GM18867 (cell line): ENCODE measurements at regions not wholly inside any gene's neighbourhood (a gene's known extent, or its start where the extent isn't known, plus 50 kb on each side); places are given as distances from the start of the nearest gene placed in this dataset.
"Not testable (repeated sequence)": the region's sequence is repeated elsewhere in the genome, so short reads cannot be mapped to it uniquely, and the experiment has no call there.

Experiments
- ATAC-seq: cut with Tn5 transposase; IDR thresholded peaks from one replicate; pipeline ENCODE4 v1.9.1; 2021; ENCODE audit warnings: mild to moderate bottlenecking, moderate library complexity; ENCODE audit not compliant: unreplicated experiment

DNA sequence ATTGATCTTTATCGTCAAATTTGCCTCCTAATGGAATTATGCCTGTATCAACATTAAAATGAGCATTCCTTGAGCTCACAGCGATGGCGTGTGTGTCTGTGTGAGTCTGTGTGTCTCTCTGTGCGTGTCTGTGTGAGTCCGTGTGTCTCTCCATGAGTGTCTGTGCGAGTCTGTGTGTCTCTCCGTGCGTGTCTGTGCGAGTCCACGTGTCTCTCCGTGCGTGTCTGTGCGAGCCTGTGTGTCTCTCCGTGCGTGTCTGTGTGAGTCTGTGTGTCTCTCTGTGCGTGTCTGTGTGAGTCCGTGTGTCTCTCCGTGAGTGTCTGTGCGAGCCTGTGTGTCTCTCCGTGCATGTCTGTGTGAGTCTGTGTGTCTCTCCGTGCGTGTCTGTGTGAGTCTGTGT, 326.5 kb upstream of the B3GAT1 start:
- no peak for ATAC-seq

DNA sequence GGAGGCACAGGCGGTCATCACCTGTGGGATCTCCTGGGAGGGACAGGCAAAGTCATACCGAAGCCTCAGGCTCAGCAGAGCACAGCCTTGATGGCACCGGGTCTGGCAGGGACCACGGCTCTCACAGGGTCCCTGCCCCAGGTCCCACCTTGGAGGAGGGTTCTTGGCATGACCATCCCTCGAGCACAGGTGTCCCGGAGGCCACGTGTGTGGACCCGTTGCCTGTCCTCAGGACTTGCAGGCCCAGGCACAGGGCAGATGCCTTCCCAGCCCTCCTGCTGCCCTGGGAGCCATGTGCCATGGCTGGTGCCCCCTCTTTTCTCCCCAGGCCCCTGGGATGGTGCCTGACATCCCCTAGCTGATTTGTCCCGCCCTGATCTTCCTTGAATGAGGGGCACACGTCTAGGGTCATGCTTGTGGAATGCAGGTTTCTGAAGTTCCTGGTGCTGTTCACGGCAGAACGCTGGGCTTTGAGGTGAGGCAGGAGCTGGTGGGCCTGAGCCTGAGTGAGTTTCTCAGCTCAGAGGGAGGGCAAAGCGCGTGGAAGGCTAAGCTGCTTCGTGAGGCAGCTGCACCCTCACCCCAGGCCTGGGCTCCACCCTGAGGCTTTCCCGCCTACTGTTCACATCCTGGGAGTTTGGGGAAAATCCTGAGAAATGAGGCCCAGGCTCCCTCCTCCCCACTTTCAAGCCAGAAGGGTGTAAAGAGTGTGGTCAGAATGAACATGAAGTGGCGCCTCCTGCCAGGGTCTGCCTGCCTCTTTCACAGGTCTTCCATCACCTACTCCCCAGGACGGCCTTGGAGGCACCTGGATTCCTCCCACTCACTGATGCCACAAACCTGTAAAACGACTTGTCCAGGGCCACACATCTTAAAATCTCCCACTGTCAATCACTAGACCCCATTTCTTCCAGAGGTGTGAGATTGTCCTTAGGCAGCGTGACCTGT, 325.8 kb upstream of the B3GAT1 start:
- ATAC-seq, result no peak

DNA sequence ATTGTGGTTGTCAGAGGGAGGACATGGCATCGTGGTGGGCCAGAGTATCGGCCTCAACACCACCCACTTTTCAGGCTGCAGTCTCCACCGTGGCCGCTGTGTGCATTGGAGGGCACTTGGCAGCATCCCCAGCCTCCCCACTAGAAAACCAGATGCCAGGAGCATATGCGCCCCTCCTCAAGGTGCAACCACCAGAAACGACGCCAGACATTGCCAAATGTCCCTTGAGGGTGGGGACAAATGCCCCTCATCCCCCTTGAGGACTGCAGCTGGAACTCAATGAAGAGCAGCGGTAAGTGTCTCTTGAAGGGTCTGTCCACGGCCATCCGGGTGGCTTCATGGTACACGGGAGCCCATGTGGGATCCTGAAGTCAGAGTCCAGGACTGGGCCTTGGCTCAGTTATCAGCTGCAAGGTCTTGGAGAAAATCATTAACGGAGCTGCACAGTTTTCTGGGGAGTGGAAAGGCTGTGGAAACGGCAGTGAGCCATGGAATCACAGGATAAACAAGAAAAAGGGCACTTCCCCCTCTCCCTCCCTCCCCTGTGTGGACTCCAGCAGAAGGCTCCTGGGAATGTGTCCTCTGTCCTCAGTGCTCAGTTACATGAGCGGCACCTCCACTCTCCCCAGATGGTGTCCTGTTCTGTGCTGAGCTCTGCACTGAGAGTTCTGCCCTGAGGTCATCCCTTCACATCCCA, 324.4 kb upstream of the B3GAT1 start:
- no peak for ATAC-seq

DNA sequence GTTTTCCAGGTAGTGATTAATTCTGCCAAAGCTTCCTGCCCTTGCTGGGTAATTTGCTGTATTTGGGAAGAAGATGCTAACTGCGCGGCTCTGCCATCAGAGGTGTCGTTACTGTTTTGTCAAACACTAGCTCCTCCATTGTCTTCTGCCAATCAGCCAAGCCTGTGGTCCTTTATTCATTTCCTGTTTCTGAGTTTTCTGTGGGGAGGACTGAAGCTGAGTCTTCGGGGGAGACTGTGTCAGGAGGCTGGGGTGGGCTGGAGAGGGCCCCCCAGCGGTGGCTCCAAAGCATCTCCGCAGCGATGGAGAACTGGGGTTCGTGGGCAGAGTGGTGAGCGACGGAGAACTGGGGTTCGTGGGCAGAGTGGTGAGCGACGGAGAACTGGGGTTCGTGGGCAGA, 322.9 kb upstream of the B3GAT1 start:
- no peak for ATAC-seq

DNA sequence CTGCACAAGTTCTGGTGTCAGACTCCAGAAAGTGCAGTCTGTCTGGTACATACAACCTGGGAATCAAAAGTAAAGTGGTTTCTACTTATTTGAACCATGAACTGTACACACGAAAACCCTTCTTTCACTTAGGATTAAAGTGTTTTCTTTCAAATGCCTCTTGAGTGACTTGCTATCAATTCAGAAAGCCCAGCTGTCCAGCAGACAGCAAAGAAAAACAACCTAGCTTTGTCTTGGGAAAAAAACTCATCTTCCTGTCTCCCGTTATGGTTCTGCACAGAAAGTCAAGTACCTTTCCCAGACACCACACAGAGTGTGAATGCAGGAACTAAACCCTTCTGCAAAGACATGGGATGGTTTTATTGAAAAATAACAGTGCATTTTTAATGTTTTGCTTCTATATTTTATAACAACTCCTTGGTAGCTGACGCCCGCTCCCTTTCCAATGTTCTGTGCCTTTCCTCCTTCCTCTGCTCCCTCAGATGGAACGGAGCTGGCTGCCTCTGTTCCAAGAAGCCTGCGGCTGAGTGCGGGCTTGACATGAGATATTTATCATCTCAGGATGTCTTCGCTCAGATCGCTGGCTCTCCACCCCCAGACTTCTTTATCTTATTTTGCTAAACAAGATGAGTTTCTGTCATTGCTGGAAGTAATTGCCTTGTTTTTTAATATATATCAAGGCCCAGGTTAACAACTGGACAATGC, 322.3 kb upstream of the B3GAT1 start:
- no peak for ATAC-seq

DNA sequence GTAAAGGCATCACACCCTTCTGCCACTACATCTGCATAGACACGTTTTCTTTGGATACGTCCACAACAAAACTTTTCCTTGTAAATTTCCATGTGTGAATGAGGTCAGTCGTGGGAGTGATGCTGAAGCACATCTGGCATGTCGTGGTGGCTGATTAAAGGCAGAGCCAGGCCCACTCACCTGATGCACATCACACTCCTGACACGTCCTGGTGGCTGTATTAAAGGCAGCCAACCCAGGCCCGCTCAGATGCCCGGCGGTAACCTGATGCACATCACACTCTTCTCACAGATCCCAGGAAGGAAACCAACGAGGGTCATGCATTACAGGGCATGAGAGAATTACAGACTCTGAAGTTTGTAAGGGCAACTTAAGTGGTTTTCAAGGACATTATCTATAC, 321.6 kb upstream of the B3GAT1 start:
- no peak for ATAC-seq

DNA sequence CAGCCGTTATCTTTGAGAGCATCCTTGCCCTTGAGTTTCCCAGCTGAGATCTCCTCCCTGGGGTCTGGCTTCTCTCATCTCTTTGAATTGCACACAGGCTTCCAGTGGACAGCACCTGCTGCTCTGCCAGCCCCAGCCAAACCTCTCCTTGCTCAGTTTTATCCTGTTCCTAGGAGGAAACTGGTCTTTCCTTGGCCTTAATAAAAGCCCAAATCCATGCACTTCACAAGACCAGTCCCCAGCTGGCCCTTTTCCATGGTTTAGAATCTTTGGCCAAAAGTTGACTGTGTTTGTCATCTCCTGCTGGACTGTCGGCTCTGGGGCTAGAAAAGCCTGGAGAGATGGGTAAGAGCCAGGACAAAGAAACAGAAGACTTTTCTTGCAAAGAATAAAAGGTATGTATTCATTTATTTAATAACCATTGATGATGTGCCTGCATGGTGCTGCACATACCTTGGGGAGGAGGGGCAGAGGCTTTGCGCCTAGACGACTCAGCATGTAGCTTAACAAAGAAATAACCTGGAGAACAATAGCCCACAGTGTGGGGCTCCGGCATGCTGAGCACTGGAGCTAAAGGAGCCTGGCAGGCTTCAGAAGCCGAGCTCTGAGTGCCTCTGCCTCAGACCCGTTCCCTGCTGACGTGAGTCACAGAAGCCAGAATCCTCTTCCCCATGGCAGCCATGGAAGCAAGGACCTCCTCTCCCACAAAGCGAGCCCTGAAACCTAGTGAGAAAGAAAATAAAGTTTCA, 319.3 kb upstream of the B3GAT1 start:
- ATAC-seq, result no peak

DNA sequence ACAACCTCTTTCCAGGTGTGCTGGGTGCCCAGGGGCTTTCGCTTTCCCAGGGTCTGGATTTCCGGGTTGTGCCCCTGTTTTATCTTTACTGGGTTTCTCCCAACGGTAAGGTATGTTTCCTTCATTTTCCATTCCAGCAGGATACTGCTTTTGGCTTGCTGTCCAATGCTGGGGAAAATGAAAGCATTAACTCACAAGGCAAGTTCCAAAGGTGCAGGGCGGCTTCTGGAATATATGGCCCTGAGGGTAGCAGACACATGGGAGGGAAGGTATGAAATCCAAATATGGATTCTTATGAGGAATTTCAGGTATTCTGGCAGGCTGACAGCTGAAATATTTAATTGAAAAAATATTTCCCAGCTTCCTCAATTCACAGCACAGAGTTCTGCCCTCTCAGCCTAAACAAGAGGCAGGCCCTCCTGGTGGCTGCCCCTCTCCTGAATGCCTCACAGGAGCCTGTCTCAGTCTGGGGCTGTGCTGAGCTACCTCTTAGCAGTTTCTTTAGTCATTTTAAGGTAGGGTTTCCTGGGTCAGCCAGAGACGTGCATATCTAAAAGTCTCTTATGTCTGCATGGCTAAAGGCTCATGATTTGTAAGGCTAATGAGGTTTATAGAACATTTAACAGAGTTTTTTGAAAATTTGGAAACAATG, 318.6 kb upstream of the B3GAT1 start:
- ATAC-seq, result no peak

DNA sequence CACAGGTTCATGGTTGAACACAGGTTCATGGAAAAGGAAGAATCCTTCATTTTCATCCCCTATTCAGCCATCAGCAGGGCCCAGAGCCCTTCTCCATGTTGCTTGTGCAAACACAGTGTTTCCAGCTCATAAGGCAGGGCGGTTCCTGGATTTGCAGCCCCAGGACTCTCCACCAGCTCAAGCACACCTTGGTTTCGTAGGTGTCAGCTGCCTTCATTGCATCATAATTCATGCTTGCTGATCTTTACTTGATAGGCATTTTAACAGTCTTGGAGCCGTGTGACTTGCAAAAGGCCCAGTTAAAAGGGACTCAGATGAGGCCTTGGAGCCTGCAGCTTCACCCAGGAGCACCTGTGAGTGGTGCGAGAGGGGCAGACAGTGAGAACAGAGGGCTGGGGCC, 318.1 kb upstream of the B3GAT1 start:
- ATAC-seq, result no peak

DNA sequence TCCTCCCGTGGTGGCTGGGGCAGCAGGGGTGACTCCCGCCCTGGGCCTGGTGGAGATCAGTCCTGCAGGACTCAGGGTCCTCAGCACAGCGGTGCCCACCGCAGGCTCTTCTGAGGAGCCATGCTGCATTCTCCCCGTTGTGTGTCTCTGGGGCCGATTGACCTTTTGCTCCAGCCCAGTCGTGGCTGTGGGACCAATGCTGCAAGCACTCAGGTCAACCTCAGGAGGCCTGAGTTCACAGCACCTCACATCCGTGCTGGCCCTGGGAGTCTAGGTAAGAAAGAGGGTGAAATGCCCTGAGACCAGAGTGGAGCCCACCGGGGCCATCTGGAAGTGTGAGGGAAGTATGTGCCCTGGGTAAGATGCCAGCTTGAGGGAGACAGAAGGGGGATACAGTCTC, 316.1 kb upstream of the B3GAT1 start:
- ATAC-seq, result no peak

DNA sequence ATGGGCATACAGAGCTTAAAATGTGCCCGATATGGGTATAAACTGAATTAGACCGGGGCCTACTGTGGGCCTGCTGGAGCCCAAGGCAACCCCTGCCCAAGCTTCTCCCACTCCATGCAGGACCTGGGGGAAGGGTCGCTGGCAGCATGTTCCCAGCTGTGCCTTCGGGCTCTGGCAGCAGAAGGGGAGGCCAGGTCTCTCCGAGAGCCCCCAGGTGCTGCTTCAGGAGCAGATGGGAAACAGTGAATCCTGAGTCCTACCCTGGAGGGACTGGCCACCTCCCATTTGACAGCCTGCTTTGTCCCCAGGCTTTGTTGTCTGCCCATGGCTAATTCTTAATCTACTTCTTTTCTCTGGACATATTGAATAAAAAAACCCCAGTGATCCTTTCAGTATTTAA, 315.6 kb upstream of the B3GAT1 start:
- no peak for ATAC-seq

DNA sequence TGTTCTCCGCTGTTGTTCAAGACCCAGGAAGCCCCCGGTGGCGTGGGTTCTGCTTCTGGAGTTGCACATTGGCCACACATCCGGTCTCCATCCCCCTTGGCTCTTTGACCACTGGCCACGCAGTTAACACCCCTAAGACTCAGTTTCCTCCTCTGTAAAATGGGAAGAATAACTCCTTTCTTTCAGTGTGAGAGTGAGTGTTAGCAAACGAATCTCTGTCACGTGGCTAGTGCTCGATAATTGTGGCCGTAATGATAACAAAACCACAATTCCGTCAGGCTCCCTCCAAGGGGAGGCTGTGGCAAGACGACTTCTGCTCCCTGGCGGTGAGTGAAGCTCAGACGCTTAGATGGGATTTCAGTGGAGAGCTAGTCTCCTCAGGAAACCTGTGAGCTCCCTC, 315.2 kb upstream of the B3GAT1 start:
- no peak for ATAC-seq

DNA sequence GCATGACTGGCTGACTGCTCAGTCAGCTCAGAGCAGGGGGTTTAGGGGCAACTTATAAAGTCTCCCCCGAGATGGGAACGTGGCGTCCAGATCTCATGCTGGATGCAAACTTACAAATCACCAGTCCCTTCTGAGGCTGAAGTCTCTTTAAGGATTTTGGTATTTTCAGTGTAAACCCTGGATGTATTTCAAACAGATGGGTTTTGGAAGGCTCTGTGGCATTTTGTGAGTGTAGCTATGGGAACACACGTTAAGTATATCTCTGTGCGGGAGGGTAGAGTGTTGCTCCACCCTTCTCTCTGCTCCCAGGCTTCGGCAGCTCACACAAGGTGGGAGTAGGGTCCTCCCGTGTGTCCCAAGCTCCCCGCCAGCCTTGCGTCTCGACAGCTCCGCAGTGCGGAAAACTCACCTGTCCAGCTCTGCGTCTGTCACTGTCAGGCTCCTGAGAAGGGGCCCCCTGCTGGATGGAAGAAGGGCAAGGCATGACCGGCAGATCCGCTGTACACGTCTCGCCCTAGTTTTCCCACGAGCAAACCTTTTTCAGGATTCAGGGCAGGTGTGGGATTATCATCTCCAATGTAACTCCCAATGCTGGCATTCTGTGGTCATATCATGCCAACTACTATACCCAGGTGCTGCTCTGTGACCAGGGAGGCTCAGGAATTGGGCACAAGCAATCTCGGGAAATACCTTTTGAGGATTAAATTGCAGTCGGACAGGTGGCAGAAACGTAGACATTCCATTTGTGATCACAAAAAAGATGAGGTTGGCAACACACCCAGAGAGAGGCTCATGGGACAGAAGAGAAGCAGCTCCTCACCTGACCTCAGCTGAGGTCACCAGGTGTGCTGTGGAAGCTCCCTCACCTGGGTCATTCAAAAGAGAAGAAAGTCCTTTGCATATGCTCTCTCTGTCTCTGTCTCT, 313.9 kb upstream of the B3GAT1 start:
- ATAC-seq, result no peak

DNA sequence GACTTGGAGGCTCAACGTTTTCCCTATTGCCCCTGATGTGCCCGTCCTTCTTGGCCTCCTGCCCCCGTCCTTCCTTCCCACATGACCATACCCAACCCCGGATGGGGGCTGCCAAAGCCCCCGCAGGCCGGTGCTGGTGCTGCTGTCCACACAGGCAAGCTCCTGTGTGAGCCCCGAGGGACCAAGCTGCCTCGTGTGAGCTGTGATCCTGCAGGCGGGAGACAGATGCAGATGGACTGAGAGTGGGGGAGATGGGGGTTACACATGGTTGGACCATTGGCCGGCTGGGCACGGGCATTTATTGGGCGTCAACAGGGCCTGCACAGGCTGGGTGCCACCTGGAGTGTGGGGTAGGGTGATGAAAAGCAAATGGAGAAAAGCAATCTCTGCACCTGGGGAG, 313.2 kb upstream of the B3GAT1 start:
- ATAC-seq, result no peak

DNA sequence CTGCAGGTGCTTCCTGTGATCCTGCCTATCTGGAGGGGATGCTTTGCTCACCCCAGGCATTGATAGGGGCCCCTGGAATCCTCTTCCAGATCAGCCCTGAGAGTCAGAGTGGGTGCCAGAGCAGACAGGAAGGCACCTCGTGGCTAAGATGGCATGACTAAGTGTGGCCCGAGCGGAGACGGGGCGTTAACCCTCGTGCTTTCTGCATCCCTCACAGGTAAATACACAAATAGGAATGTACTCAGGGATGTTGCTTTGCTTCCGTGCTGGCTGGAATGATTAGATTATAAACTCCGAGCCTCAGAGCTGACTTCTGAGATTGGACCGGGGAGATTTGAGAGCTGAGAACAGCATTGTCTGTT, 312.7 kb upstream of the B3GAT1 start:
- no peak for ATAC-seq

DNA sequence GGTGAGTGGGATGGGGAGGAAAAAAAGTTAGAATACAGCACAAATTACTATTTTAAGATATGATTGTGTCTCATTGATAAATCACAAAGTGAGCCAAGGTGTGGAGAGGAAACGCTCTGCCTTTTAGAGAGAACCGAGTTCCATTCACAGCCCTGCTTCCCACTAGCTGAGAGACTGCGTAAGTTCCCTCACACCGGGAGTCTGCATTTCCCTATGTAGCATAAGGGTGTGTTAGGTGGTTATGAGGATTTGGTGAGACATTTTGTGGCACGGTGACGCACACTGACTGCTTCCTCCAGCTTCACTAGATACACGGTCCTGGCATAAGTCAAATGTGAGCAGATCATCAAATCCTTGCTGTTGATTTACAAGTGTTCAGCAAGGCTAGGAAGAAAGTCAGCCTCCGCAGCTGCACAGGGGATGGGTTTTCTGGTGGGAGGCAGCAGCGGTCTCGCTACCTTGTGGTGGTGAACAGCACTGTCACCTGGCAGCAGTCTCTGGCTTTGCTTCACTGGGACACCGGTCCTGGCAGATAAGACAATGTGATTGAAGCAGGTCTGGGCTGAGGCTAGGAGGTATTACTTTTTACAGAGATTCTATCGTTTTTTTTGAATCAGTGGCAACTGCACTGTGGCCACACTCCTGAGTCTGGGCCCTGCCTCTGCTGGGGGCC, 312.2 kb upstream of the B3GAT1 start:
- ATAC-seq, result no peak

DNA sequence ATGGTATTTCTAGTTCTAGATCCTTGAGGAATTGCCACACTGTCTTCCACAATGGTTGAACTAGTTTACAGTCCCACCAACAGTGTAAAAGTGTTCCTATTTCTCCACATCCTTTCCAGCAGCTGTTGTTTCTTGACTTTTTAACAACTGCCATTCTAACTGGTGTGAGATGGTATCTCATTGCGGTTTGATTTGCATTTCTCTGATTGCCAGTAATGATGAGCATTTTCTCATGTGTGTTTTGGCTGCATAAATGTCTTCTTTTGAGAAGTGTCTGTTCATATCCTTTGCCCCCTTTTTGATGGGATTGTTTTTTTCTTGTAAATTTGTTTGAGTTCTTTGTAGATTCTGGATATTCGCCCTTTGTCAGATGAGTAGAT, 308.6 kb upstream of the B3GAT1 start:
- not testable (repeated sequence) for ATAC-seq

DNA sequence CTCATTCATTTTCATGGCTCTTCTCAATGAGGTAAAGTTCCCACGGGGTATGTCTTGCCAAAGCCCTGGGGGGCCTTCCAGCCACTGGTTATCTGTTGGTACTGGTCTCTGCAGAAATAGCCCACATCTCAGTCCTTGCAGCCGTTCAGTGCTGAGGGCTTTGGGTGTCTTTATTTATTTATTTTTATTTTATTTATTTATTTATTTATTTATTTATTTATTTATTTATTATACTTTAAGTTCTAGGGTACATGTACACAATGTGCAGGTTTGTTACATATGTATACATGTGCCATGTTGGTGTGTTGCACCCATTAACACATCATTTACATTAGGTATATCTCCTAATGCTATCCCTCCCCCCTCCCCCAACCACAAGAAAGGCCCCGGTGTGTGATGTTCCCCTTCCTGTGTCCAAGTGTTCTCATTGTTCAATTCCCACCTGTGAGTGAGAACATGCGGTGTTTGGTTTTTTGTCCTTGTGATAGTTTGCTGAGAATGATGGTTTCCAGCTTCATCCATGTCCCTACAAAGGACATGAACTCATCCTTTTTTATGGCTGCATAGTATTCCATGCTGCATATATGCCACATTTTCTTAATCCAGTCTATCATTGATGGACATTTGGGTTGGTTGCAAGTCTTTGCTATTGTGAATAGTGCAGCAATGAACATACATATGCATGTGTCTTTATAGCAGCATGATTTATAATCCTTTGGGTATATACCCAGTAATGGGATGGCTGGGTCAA, 308.1 kb upstream of the B3GAT1 start:
- not testable (repeated sequence) for ATAC-seq
